DND-41 (cell line): ENCODE measurements at regions not wholly inside any gene's neighbourhood (a gene's known extent, or its start where the extent isn't known, plus 50 kb on each side); places are given as distances from the start of the nearest gene placed in this dataset.

ENCODE experiments used
- EZH2 ChIP-seq: IDR thresholded peaks from 3 replicates; pipeline ENCODE4 v1.6.1; 2012; ENCODE audit warnings: borderline replicate concordance, low read depth, mild to moderate bottlenecking, moderate library complexity, low read length, inconsistent platforms; ENCODE audit not compliant: severe bottlenecking
- TF ChIP-seq, protein P1 (sequence below): IDR thresholded peaks from 2 replicates; pipeline ENCODE4 v1.5.1; 2012; ENCODE audit warnings: borderline replicate concordance, low read length, moderate library complexity, mild to moderate bottlenecking; ENCODE audit not compliant: poor library complexity, severe bottlenecking; ENCODE audit errors: extremely low read depth

DNA sequence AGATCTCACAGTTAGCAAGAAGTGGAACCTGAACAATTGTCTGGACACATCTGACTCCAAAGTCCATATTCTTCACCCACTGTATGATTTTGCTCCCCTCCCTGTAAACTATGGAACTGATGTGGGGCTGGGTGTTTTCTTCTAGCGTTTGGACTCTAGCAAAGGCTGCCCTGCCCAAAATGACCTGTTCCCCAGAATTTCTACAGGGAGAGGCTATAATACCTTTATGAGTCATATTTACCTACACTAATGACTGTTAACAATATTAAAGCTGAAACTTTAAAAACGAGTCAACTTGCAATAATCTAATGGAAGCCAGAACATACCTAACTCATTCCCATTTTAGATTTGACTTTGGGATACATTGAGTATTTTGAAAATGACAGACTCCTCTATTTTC is 531.2 kb upstream of the CFAP20DC start:
- TF ChIP-seq EZH2, result no peak
- TF ChIP-seq, protein P1, sequence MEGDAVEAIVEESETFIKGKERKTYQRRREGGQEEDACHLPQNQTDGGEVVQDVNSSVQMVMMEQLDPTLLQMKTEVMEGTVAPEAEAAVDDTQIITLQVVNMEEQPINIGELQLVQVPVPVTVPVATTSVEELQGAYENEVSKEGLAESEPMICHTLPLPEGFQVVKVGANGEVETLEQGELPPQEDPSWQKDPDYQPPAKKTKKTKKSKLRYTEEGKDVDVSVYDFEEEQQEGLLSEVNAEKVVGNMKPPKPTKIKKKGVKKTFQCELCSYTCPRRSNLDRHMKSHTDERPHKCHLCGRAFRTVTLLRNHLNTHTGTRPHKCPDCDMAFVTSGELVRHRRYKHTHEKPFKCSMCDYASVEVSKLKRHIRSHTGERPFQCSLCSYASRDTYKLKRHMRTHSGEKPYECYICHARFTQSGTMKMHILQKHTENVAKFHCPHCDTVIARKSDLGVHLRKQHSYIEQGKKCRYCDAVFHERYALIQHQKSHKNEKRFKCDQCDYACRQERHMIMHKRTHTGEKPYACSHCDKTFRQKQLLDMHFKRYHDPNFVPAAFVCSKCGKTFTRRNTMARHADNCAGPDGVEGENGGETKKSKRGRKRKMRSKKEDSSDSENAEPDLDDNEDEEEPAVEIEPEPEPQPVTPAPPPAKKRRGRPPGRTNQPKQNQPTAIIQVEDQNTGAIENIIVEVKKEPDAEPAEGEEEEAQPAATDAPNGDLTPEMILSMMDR, result no peak
